GM06990 (cell line): ENCODE measurements at regions not wholly inside any gene's neighbourhood (a gene's known extent, or its start where the extent isn't known, plus 50 kb on each side); places are given as distances from the start of the nearest gene placed in this dataset.

Experiments
- DNase-seq: peaks from one replicate; pipeline ENCODE4 v3.0.0-alpha.2; 2011; ENCODE audit not compliant: insufficient read length; ENCODE audit errors: extremely low read depth
- H3K27me3 ChIP-seq: replicated peaks from 2 replicates; pipeline ENCODE4 v1.6.0; 2011; ENCODE audit warnings: low read length; ENCODE audit not compliant: control insufficient read depth, insufficient read depth
- H3K36me3 ChIP-seq: 2 replicates; pipeline ENCODE4 v1.5.1; 2011; ENCODE audit warnings: low read length; ENCODE audit not compliant: control insufficient read depth, insufficient read depth
- H3K4me3 ChIP-seq: replicated peaks from 2 replicates; pipeline ENCODE4 v1.5.1; 2011; ENCODE audit warnings: low read depth, mild to moderate bottlenecking, control low read depth, low read length
- TF ChIP-seq, protein P1 (sequence below): IDR thresholded peaks from 2 replicates; pipeline ENCODE4 v1.5.1; 2011; ENCODE audit warnings: low read length, control low read depth, mild to moderate bottlenecking, inconsistent platforms; ENCODE audit not compliant: insufficient read depth, poor library complexity, severe bottlenecking

DNA sequence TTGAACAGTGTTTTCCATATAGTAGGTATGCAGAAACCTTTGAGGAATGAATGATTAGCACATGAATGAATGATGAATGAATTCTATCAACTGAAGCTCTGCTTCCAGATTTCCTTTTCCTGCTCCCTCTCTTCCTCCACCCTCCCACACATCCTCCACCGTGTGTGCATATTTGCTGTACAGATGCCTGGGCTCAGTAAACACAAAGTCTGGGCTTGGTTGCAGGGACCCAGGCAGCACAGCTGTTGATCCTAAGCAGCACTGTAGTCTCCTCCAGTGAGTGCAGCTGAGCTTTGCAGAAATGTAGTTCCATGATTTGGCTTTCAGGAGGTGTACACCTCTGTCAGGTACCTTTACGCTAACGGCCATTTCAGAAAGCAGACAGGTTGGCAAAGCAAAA lies 611.7 kb downstream of the NUF2 start:
- no peaks in the 10 kb centered on the region for H3K27me3 ChIP-seq
- H3K4me3 ChIP-seq = no peak overlapping the region
- no peak for DNase-seq
- TF ChIP-seq, protein P1, sequence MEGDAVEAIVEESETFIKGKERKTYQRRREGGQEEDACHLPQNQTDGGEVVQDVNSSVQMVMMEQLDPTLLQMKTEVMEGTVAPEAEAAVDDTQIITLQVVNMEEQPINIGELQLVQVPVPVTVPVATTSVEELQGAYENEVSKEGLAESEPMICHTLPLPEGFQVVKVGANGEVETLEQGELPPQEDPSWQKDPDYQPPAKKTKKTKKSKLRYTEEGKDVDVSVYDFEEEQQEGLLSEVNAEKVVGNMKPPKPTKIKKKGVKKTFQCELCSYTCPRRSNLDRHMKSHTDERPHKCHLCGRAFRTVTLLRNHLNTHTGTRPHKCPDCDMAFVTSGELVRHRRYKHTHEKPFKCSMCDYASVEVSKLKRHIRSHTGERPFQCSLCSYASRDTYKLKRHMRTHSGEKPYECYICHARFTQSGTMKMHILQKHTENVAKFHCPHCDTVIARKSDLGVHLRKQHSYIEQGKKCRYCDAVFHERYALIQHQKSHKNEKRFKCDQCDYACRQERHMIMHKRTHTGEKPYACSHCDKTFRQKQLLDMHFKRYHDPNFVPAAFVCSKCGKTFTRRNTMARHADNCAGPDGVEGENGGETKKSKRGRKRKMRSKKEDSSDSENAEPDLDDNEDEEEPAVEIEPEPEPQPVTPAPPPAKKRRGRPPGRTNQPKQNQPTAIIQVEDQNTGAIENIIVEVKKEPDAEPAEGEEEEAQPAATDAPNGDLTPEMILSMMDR = no peak
- no peaks in the 10 kb centered on the region for H3K36me3 ChIP-seq

DNA sequence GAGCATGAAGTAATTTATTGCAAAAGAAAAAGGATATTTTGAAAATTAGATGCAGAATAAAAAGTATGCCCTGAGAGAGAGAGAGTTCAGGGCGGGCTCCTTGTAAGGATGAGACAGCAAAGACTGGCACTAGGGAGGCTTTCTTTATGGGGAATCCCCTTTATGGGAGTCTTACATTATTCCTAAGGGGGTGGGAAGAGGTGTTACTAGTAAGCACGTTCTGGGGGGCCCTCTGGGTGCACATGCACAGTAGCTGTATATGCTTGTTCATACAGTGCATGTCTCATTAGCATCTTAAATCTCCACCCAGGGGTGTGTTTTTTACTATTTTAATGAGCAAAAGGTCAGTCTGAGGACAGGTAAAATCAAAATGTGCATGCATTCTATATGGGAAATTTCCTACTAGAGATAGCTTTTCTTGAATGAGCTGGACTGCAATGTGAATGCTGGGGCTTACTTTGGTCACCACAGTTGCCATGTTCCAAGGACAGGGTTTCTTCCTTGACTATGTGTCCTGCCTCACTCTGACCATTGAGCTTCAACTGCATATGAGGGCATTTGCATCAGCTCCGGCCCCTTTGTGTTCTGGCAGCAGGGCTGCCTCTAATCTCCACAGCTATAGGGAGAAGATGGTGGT lies 614.1 kb downstream of the NUF2 start:
- no peaks in the 10 kb centered on the region for H3K36me3 ChIP-seq
- no peaks in the 10 kb centered on the region for H3K27me3 ChIP-seq
- DNase-seq = no peak
- H3K4me3 ChIP-seq = no peak overlapping the region
- TF ChIP-seq, protein P1 = no peak

DNA sequence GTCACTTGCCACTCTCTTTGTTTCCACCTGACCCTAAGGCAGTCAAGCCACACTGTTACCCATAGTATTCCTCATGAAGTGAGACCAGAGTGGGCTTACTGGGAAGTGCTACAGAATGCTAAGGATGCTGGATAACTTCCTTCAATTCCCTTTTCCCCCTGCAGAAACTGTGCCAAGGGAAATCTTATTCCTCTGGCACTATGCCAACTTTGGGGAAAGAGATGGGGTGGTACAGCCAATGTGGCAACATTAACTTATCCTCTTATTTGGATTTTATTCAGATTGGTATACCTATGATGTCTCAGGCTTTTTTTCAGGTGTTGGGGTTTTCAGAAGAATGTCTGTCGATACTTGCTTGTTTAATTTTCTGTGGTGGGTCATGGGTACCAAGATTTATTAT lies 599.4 kb upstream of the PBX1 start:
- no peaks in the 10 kb centered on the region for H3K27me3 ChIP-seq
- no peak for DNase-seq
- no peak overlapping the region for H3K4me3 ChIP-seq
- TF ChIP-seq, protein P1 = no peak
- no peaks in the 10 kb centered on the region for H3K36me3 ChIP-seq

DNA sequence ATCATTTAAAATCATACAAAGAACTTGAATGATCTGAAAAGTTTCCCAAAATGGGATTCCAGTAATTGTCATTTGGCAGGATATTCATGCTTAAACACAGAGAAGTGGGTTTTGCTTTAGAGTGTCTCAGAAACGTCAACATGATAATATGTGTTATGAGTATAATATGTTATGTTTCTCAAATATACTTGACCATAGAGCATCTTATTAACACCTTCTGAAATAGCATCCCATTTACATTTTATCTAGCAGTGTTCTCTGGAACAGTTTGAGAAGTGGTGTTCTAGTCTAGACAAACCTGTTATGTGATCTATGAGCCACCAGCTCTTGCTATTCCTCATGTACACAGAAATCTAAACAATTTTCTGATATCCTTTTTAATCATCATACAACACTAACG lies 588.8 kb upstream of the PBX1 start:
- no peak overlapping the region for H3K4me3 ChIP-seq
- no peaks in the 10 kb centered on the region for H3K36me3 ChIP-seq
- no peak for DNase-seq
- no peaks in the 10 kb centered on the region for H3K27me3 ChIP-seq
- TF ChIP-seq, protein P1 = no peak

DNA sequence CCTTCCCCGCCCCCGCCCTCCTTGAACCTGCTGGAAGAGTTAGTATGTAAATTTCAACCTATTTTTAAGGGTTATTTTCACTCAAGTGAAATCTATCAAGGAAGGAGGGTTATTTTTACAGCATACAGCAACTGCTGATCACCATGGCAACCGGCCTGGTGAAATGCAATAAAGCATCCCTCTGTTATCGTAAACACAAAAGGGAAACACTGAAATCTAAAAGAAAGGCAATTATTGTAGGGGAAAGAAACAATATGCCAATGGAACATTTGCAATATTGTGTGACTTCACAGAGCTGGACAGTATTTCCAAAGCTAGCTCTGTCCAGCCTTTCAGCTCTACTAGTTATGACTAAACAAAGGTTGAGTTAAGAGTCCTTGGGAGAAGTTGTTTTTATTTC lies 588.3 kb upstream of the PBX1 start:
- no peaks in the 10 kb centered on the region for H3K27me3 ChIP-seq
- DNase-seq = no peak
- TF ChIP-seq, protein P1 = no peak
- H3K36me3 ChIP-seq = no peaks in the 10 kb centered on the region
- H3K4me3 ChIP-seq = no peak overlapping the region

DNA sequence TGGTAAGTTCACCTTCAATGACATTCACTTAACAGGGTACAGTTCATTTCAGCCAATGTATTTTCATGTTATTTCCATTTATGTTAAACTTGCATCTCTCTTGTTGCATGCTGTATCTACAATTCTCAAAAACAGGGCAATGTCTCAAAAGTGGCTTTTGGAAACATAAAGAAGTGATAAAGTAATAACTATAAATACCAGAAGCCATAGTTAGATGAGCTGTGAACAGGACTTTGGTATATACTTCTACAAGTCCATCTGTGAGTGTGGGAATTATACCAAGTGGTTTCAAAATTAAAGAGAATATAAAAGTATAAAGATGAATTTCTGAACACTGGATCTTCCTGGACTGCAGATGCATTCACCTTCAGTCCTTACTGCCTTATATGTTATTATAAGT lies 585.4 kb upstream of the PBX1 start:
- no peaks in the 10 kb centered on the region for H3K36me3 ChIP-seq
- H3K27me3 ChIP-seq = no peaks in the 10 kb centered on the region
- no peak for DNase-seq
- H3K4me3 ChIP-seq = no peak overlapping the region
- TF ChIP-seq, protein P1 = no peak
